ENCODE measurements at regions not wholly inside any gene's neighbourhood (a gene's known extent, or its start where the extent isn't known, plus 50 kb on each side); places are given as distances from the start of the nearest gene placed in this dataset.

GRCh38 chr4:144590020-144590419, 55.9 kb upstream of the HHIP start:
- no peak for TF ChIP-seq CTCF (IDR thresholded peaks at IDR 0.05; ENCODE audit: low read depth, low read length, missing input control)
- TF ChIP-seq TAF1 (conservative IDR thresholded peaks at IDR 0.05): no peak
- TF ChIP-seq ZBTB33 (IDR thresholded peaks at IDR 0.05): no peak
- TF ChIP-seq MAX (IDR thresholded peaks at IDR 0.05): no peak
- no peak for TF ChIP-seq EGR1 (IDR thresholded peaks at IDR 0.05; ENCODE audit: low read depth in 2 of 2)
- TF ChIP-seq YY1 (IDR thresholded peaks at IDR 0.05): no peak
- no peak for TF ChIP-seq ATF3 (IDR thresholded peaks at IDR 0.05)

Data from liver (tissue), 3 donors.